Calu3 (cell line): ENCODE measurements at regions not wholly inside any gene's neighbourhood (a gene's known extent, or its start where the extent isn't known, plus 50 kb on each side); places are given as distances from the start of the nearest gene placed in this dataset.

Experiments used
- BruUV-seq: library from RNA; stranded (reverse); fragments of 400-500 nt; replicated peaks from 2 replicates; lab custom pipeline; 2021; lab: Mats Ljungman, UMichigan
- CTCF ChIA-PET: fragments of 300-600 bp; sonication (Branson Sonifier 250); formaldehyde crosslinking; loops from one replicate; lab custom pipeline; 2022; ENCODE audit warnings: antibody characterized with exemption; lab: Charles Lee
- DNase-seq: peaks from one replicate; pipeline ENCODE4 v3.0.0; 2022
- H3K27ac Mint-ChIP-seq: one replicate; pipeline ENCODE4 v1.8.0; 2022; ENCODE audit warnings: mixed read lengths; ENCODE audit not compliant: unreplicated experiment
- H3K27me3 Mint-ChIP-seq: one replicate; pipeline ENCODE4 v1.8.0; 2022; ENCODE audit warnings: mixed read lengths; ENCODE audit not compliant: unreplicated experiment
- H3K36me3 Mint-ChIP-seq: one replicate; pipeline ENCODE4 v1.8.0; 2022; ENCODE audit warnings: mild to moderate bottlenecking, moderate library complexity, mixed read lengths; ENCODE audit not compliant: insufficient read depth, unreplicated experiment
- H3K4me1 Mint-ChIP-seq: one replicate; pipeline ENCODE4 v1.8.0; 2022; ENCODE audit warnings: mild to moderate bottlenecking, low read depth, mixed read lengths; ENCODE audit not compliant: unreplicated experiment
- H3K4me3 Mint-ChIP-seq: one replicate; pipeline ENCODE4 v1.8.0; 2022; ENCODE audit warnings: mild to moderate bottlenecking, low read depth, moderate library complexity, mixed read lengths; ENCODE audit not compliant: unreplicated experiment
- H3K9me3 Mint-ChIP-seq: one replicate; pipeline ENCODE4 v1.8.0; 2022; ENCODE audit warnings: low read depth, mixed read lengths; ENCODE audit not compliant: unreplicated experiment
- intact Hi-C: fragments of 100-400 bp; cut with micrococcal nuclease; formaldehyde crosslinking; loops from one replicate; pipeline ENCODE4 v1.10.0; 2022; ENCODE audit not compliant: unreplicated experiment
- TF ChIP-seq, protein P1 (sequence below): fragments of 200-600 bp; IDR thresholded peaks from one replicate; pipeline ENCODE4 v1.8.0; 2022; ENCODE audit warnings: antibody characterized with exemption; ENCODE audit not compliant: unreplicated experiment

DNA sequence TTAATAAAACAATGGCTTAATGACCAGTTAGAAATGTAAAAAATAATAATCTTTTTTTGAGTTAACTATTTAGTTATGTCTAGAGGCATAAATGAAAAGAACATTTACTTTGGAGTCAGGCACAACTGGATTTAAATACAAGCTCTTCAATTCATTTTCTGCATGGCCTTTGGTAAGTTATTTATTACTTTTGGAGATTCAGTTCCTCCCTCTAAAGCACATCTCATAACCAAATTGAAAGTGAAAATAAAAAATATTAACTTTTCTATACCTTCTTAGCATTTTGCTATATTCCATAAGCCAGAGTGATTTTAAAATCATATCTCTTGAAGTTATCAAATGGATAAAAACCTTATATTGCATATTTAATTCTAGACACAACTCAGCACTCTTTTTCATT is 434.9 kb upstream of the SMARCA2 start:
- CTCF ChIA-PET: no interaction called here
- H3K4me3 Mint-ChIP-seq: no peak overlapping the region

DNA sequence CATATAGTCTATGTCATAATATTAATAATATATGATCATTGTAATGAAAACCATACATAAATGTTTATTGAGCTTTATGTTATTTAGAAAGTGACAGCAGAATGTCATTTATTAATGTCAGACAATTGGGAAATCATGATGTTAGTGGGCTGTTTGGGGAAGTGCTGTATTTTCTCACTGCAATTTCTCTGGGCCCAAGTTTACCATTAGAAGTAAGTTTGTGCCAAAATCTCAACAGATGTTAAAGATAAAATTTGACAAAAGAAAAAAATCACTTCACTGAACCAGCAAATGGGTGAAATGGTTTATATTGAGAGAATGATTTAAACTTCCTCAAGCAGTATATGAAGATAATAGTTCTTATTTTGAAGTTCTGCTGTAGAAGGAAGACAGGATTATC is 433.2 kb upstream of the SMARCA2 start:
- CTCF ChIA-PET: no interaction called here
- H3K36me3 Mint-ChIP-seq: no peaks in the 10 kb centered on the region
- no TSS peak for BruUV-seq

More for the DNA sequence above, 434.9 kb upstream of the SMARCA2 start:
- H3K36me3 Mint-ChIP-seq: no peaks in the 10 kb centered on the region
- H3K27ac Mint-ChIP-seq: no peak overlapping the region
- no peaks in the 10 kb centered on the region for H3K4me1 Mint-ChIP-seq
- TF ChIP-seq, protein P1, sequence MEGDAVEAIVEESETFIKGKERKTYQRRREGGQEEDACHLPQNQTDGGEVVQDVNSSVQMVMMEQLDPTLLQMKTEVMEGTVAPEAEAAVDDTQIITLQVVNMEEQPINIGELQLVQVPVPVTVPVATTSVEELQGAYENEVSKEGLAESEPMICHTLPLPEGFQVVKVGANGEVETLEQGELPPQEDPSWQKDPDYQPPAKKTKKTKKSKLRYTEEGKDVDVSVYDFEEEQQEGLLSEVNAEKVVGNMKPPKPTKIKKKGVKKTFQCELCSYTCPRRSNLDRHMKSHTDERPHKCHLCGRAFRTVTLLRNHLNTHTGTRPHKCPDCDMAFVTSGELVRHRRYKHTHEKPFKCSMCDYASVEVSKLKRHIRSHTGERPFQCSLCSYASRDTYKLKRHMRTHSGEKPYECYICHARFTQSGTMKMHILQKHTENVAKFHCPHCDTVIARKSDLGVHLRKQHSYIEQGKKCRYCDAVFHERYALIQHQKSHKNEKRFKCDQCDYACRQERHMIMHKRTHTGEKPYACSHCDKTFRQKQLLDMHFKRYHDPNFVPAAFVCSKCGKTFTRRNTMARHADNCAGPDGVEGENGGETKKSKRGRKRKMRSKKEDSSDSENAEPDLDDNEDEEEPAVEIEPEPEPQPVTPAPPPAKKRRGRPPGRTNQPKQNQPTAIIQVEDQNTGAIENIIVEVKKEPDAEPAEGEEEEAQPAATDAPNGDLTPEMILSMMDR: no peak
- intact Hi-C loops: no loop called here
- BruUV-seq: no TSS peak
- no peaks in the 10 kb centered on the region for H3K27me3 Mint-ChIP-seq
- no peak for DNase-seq
- peaks cover 4% of the 10 kb centered on the region for H3K9me3 Mint-ChIP-seq

DNA sequence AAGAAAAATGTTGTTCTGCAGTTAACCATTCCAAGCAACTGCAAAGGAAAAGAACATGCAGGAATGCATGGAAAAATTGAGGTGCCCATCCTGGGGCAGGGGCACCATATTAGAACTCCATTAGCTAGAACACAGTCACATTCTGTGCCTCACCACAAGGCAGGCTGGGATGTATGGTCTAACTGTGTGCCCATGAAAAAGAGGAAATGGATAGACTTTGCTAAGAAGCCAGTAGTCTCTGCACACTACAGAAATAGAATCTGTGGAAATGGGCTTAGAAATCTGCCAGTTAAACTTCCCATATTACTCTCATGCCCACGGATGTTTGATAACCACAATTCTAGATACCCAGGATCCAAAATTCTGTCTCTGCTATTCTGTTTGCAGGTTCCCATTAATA is 423.8 kb upstream of the SMARCA2 start:
- Mint-ChIP-seq H3K9me3 (peaks cover 12% of the 10 kb centered on the region), H3K27ac (no peak overlapping the region), H3K4me3 (no peak overlapping the region), H3K36me3 (no peaks in the 10 kb centered on the region), H3K4me1 (no peaks in the 10 kb centered on the region), H3K27me3 (no peaks in the 10 kb centered on the region)
- intact Hi-C loops: no loop called here
- no TSS peak for BruUV-seq
- no peak for DNase-seq
- CTCF ChIA-PET: no interaction called here
- TF ChIP-seq, protein P1: no peak

More for the DNA sequence above, 433.2 kb upstream of the SMARCA2 start:
- Mint-ChIP-seq H3K4me1 (no peaks in the 10 kb centered on the region), H3K27me3 (no peaks in the 10 kb centered on the region), H3K4me3 (no peak overlapping the region), H3K27ac (no peak overlapping the region), H3K9me3 (peaks cover 9% of the 10 kb centered on the region)
- intact Hi-C loops: no loop called here
- DNase-seq: no peak
- TF ChIP-seq, protein P1: no peak

DNA sequence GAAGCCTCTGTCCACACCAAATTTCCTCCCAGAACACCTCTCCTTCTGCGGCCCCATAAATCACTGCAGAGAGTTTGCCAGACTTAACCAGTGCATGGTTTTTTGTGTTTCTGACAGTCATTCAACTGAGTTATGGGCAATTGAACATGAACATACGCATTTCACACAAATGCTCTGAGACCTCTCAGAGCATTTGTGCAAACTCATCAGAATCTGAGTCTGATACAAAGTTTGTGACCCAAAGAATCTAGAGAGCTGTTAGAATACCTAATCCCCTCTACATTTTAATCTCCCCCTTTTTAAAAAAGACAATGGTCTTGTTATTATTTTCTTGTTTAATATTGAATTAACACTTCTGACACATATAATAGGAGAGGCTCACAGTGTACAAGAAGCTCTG is 416.9 kb upstream of the SMARCA2 start:
- no TSS peak for BruUV-seq
- CTCF ChIA-PET: no interaction called here
- H3K27ac Mint-ChIP-seq: no peak overlapping the region
- intact Hi-C loops: no loop called here
- H3K36me3 Mint-ChIP-seq: no peaks in the 10 kb centered on the region
- DNase-seq: no peak
- no peaks in the 10 kb centered on the region for H3K27me3 Mint-ChIP-seq
- no peak overlapping the region for H3K4me3 Mint-ChIP-seq
- H3K4me1 Mint-ChIP-seq: no peaks in the 10 kb centered on the region
- TF ChIP-seq, protein P1: no peak
- H3K9me3 Mint-ChIP-seq: peaks cover 3% of the 10 kb centered on the region
